ENCODE measurements at regions not wholly inside any gene's neighbourhood (a gene's known extent, or its start where the extent isn't known, plus 50 kb on each side); places are given as distances from the start of the nearest gene placed in this dataset.

- no peak for TF ChIP-seq POLR2AphosphoS5 (IDR thresholded peaks at IDR 0.05; ENCODE audit: insufficient read depth, low read depth, low read length)
- TF ChIP-seq, protein P1, sequence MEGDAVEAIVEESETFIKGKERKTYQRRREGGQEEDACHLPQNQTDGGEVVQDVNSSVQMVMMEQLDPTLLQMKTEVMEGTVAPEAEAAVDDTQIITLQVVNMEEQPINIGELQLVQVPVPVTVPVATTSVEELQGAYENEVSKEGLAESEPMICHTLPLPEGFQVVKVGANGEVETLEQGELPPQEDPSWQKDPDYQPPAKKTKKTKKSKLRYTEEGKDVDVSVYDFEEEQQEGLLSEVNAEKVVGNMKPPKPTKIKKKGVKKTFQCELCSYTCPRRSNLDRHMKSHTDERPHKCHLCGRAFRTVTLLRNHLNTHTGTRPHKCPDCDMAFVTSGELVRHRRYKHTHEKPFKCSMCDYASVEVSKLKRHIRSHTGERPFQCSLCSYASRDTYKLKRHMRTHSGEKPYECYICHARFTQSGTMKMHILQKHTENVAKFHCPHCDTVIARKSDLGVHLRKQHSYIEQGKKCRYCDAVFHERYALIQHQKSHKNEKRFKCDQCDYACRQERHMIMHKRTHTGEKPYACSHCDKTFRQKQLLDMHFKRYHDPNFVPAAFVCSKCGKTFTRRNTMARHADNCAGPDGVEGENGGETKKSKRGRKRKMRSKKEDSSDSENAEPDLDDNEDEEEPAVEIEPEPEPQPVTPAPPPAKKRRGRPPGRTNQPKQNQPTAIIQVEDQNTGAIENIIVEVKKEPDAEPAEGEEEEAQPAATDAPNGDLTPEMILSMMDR (IDR thresholded peaks at IDR 0.05; ENCODE audit: extremely low read depth in 1 of 2, insufficient read depth in 1 of 2, low read depth in 1 of 2, low read length in 2 of 2), result no peak
- no peak for TF ChIP-seq EZH2 (IDR thresholded peaks at IDR 0.05; ENCODE audit: borderline replicate concordance, low read depth, low read length, severe bottlenecking)
- no peak for TF ChIP-seq POLR2A (IDR thresholded peaks at IDR 0.05; ENCODE audit: low read depth, low read length)
- TF ChIP-seq GATA2 (IDR thresholded peaks at IDR 0.05; ENCODE audit: insufficient read depth, insufficient read length, low read depth, low read length), result no peak
- TF ChIP-seq JUN (IDR thresholded peaks at IDR 0.05; ENCODE audit: borderline replicate concordance, insufficient read depth, insufficient read length, low read depth), result no peak
Measured at GRCh38 chr9:71483436-71483835, 284.9 kb downstream of the CEMIP2 start.

Measured in endothelial cell of umbilical vein (primary cell).